Fibroblast of lung (primary cell): ENCODE measurements at regions not wholly inside any gene's neighbourhood (a gene's known extent, or its start where the extent isn't known, plus 50 kb on each side); places are given as distances from the start of the nearest gene placed in this dataset.

Source experiments
- CTCF ChIP-seq, 2 donors: IDR thresholded peaks in 1 of 2; conservative IDR thresholded peaks in 1 of 2; 1 replicate in 1 of 2; 2 replicates in 1 of 2; pipeline ENCODE4 v1.5.1; 2011 to 2012; ENCODE audit warnings: low read length in 2 of 2, control low read depth in 1 of 2, inconsistent platforms in 1 of 2, low read depth in 1 of 2, mild to moderate bottlenecking in 1 of 2
- EZH2 ChIP-seq: IDR thresholded peaks from 2 replicates; pipeline ENCODE4 v1.5.1; 2012; ENCODE audit warnings: low read length, control low read depth, mild to moderate bottlenecking; ENCODE audit errors: missing control alignments

GRCh38 chr21:25324666-25325065 is 282.6 kb downstream of the MRPL39 start:
- no peak for TF ChIP-seq EZH2
- TF ChIP-seq CTCF (conservative IDR thresholded peaks at IDR 0.05 in 1 of 2, IDR thresholded peaks at IDR 0.05 in 1 of 2; ENCODE audit: low read depth in 1 of 2, low read length in 2 of 2) = no peak
